Trophoblast cell (in vitro differentiated cells and primary cell): ENCODE measurements at regions not wholly inside any gene's neighbourhood (a gene's known extent, or its start where the extent isn't known, plus 50 kb on each side); places are given as distances from the start of the nearest gene placed in this dataset.
A peak's percentile ranks its signal among the peaks of the same experiment; 100 is the strongest.

Experiments
- DNase-seq, 2 donors: peaks; one replicate each; pipeline ENCODE4 v3.0.0-alpha.2; 2016
- H2AFZ ChIP-seq: 2 replicates; pipeline ENCODE4 v1.6.1; 2013; ENCODE audit warnings: low read length, moderate library complexity, mild to moderate bottlenecking; ENCODE audit not compliant: insufficient read depth, poor library complexity
- H2AK5ac ChIP-seq: 2 replicates; pipeline ENCODE4 v1.6.1; 2013; ENCODE audit warnings: mild to moderate bottlenecking, low read length
- H2BK120ac ChIP-seq: 2 replicates; pipeline ENCODE4 v1.6.1; 2013; ENCODE audit warnings: low read length, mild to moderate bottlenecking, moderate library complexity; ENCODE audit not compliant: insufficient read depth, poor library complexity
- H2BK12ac ChIP-seq: 2 replicates; pipeline ENCODE4 v1.6.1; 2013; ENCODE audit warnings: mild to moderate bottlenecking, low read length, moderate library complexity
- H2BK5ac ChIP-seq: 2 replicates; pipeline ENCODE4 v1.6.1; 2013; ENCODE audit warnings: low read length, low read depth, moderate library complexity, mild to moderate bottlenecking; ENCODE audit not compliant: poor library complexity
- H3K14ac ChIP-seq: 2 replicates; pipeline ENCODE4 v1.6.1; 2013; ENCODE audit warnings: mild to moderate bottlenecking, low read length
- H3K18ac ChIP-seq: 2 replicates; pipeline ENCODE4 v1.6.1; 2013; ENCODE audit warnings: mild to moderate bottlenecking, low read length
- H3K23ac ChIP-seq: 2 replicates; pipeline ENCODE4 v1.6.1; 2013; ENCODE audit warnings: low read length
- H3K27ac ChIP-seq: 2 replicates; pipeline ENCODE4 v1.5.1; 2013; ENCODE audit warnings: low read depth, mild to moderate bottlenecking, inconsistent platforms, low read length, moderate library complexity
- H3K27me3 ChIP-seq: 2 replicates; pipeline ENCODE4 v1.6.1; 2013; ENCODE audit warnings: inconsistent platforms, mild to moderate bottlenecking, low read length, moderate library complexity; ENCODE audit not compliant: insufficient read depth
- H3K36me3 ChIP-seq, 2 experiments: 1 replicate in 1 of 2; 2 replicates in 1 of 2; pipeline ENCODE4 v1.6.1; 2013; ENCODE audit warnings: low read length in 2 of 2, mild to moderate bottlenecking in 2 of 2, moderate library complexity in 1 of 2; ENCODE audit not compliant: insufficient read depth in 2 of 2, control insufficient read depth in 1 of 2
- H3K4ac ChIP-seq: 2 replicates; pipeline ENCODE4 v1.6.1; 2013; ENCODE audit warnings: low read depth, mild to moderate bottlenecking, low read length, moderate library complexity
- H3K4me1 ChIP-seq, 2 experiments: 1 replicate in 1 of 2; 2 replicates in 1 of 2; pipeline ENCODE4 v1.6.1; 2013; ENCODE audit warnings: low read length in 2 of 2, mild to moderate bottlenecking in 2 of 2, moderate library complexity in 1 of 2; ENCODE audit not compliant: insufficient read depth in 2 of 2, control insufficient read depth in 1 of 2
- H3K4me2 ChIP-seq: 2 replicates; pipeline ENCODE4 v1.6.1; 2013; ENCODE audit warnings: inconsistent platforms, mild to moderate bottlenecking, low read length, moderate library complexity
- H3K4me3 ChIP-seq: 2 replicates; pipeline ENCODE4 v1.5.1; 2013; ENCODE audit warnings: mild to moderate bottlenecking, low read depth, low read length, inconsistent platforms
- H3K79me1 ChIP-seq: one replicate; pipeline ENCODE4 v1.6.1; 2013; ENCODE audit warnings: low read length
- H3K79me2 ChIP-seq: 2 replicates; pipeline ENCODE4 v1.6.1; 2013; ENCODE audit warnings: low read length, mild to moderate bottlenecking; ENCODE audit not compliant: control insufficient read depth, insufficient read depth, poor library complexity
- H3K9ac ChIP-seq: 2 replicates; pipeline ENCODE4 v1.6.1; 2013; ENCODE audit warnings: mild to moderate bottlenecking, low read length
- H3K9me3 ChIP-seq: 2 replicates; pipeline ENCODE4 v1.6.1; 2013; ENCODE audit warnings: low read depth, mild to moderate bottlenecking, control low read depth, inconsistent platforms, low read length; ENCODE audit not compliant: insufficient read depth
- H4K12ac ChIP-seq: 2 replicates; pipeline ENCODE4 v1.6.1; 2013; ENCODE audit warnings: low read depth, mild to moderate bottlenecking, low read length, moderate library complexity
- H4K8ac ChIP-seq: 2 replicates; pipeline ENCODE4 v1.6.1; 2013; ENCODE audit warnings: low read depth, mild to moderate bottlenecking, low read length, moderate library complexity
- H4K91ac ChIP-seq: one replicate; pipeline ENCODE4 v1.6.1; 2013; ENCODE audit warnings: low read depth, mild to moderate bottlenecking, low read length, moderate library complexity
- WGBS: extraction: QIAGEN DNeasy Blood & Tissue Kit; methylation state at CpG from one replicate; pipeline ENCODE4 v1.1.7; 2013; ENCODE audit warnings: missing lambda C conversion rate; ENCODE audit not compliant: insufficient read length, insufficient coverage; ENCODE audit errors: extremely low coverage; 5-methylcytosine and 5-hydroxymethylcytosine counted together

- no peak overlapping the region for H3K4me3 ChIP-seq
- no peak overlapping the region for H3K9ac ChIP-seq
- H3K4me2 ChIP-seq = no peak overlapping the region
- no peaks in the 10 kb centered on the region for H3K27me3 ChIP-seq
- DNase-seq = no peak
- H3K27ac ChIP-seq = no peak overlapping the region
- no peak overlapping the region for H4K8ac ChIP-seq
- H3K23ac ChIP-seq = peak overlapping the region; percentile 91
- no peak overlapping the region for H4K91ac ChIP-seq
- H2AFZ ChIP-seq = no peak overlapping the region
- no peak overlapping the region for H2BK120ac ChIP-seq
- H2AK5ac ChIP-seq = no peak overlapping the region
- no peak overlapping the region for H3K4ac ChIP-seq
- no peaks in the 10 kb centered on the region for H3K4me1 ChIP-seq
- H3K14ac ChIP-seq = no peak overlapping the region
- H3K9me3 ChIP-seq = no peaks in the 10 kb centered on the region
- H2BK5ac ChIP-seq = no peak overlapping the region
- H3K79me2 ChIP-seq = no peaks in the 10 kb centered on the region
- no peak overlapping the region for H4K12ac ChIP-seq
- H2BK12ac ChIP-seq = no peak overlapping the region
- no peaks in the 10 kb centered on the region for H3K36me3 ChIP-seq
- no peaks in the 10 kb centered on the region for H3K79me1 ChIP-seq
- whole genome bisulfite sequencing = no CpG with 5 or more reads among the region's 3 CpGs
- no peak overlapping the region for H3K18ac ChIP-seq
These were observed 51.2 kb upstream of the UBR2 start for GRCh38 chr6:42512579-42512978.

GRCh38 chr6:42511803-42512422, 51.9 kb upstream of the UBR2 start:
- DNase-seq = peak in 1 of 2 donors; percentile 41
- Histone ChIP-seq H3K18ac (no peak overlapping the region), H4K91ac (no peak overlapping the region), H3K4me3 (no peak overlapping the region), H3K36me3 (no peaks in the 10 kb centered on the region), H3K4ac (no peak overlapping the region), H2BK120ac (no peak overlapping the region), H3K23ac (no peak overlapping the region), H3K79me1 (no peaks in the 10 kb centered on the region), H3K14ac (no peak overlapping the region), H2AFZ (no peak overlapping the region), H3K4me1 (no peaks in the 10 kb centered on the region), H2BK12ac (no peak overlapping the region), H3K27me3 (no peaks in the 10 kb centered on the region), H3K9ac (no peak overlapping the region), H3K4me2 (no peak overlapping the region), H4K12ac (no peak overlapping the region), H4K8ac (no peak overlapping the region), H2AK5ac (no peak overlapping the region), H3K79me2 (no peaks in the 10 kb centered on the region), H3K27ac (no peak overlapping the region), H3K9me3 (no peaks in the 10 kb centered on the region), H2BK5ac (no peak overlapping the region)
- no CpG with 5 or more reads among the region's 5 CpGs for WGBS

DNA sequence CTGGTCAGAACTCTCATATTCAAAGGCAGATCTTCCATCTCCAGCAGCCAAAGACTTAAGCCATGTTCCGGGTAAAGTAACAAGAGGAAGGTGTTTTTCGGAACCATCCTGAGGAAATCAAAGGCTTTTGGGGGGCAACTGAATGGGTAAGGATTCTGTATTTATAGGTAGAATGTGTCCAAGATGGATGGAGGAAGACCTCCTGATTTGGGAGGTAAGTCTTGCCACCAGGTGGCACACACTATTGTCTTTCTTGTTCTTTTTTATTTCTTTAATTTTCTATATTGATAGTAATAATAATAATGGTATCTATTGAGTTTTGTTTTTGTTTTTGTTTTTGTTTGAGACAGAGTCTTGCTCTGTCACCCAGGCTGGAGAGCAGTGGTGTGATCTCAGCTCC, 53.0 kb upstream of the UBR2 start:
- Histone ChIP-seq H3K14ac (no peak overlapping the region), H3K23ac (no peak overlapping the region), H3K9ac (no peak overlapping the region), H3K79me1 (no peaks in the 10 kb centered on the region), H3K4ac (no peak overlapping the region), H2AK5ac (no peak overlapping the region), H3K4me2 (no peak overlapping the region), H3K27ac (no peak overlapping the region), H4K91ac (no peak overlapping the region), H3K18ac (no peak overlapping the region), H3K27me3 (no peaks in the 10 kb centered on the region), H3K4me1 (no peaks in the 10 kb centered on the region), H3K36me3 (no peaks in the 10 kb centered on the region), H2AFZ (no peak overlapping the region), H2BK5ac (no peak overlapping the region), H3K4me3 (no peak overlapping the region), H3K9me3 (no peaks in the 10 kb centered on the region), H4K8ac (no peak overlapping the region), H4K12ac (no peak overlapping the region), H3K79me2 (no peaks in the 10 kb centered on the region), H2BK120ac (no peak overlapping the region), H2BK12ac (no peak overlapping the region)
- WGBS = no CpG with 5 or more reads among the region's 2 CpGs
- no peak for DNase-seq

DNA sequence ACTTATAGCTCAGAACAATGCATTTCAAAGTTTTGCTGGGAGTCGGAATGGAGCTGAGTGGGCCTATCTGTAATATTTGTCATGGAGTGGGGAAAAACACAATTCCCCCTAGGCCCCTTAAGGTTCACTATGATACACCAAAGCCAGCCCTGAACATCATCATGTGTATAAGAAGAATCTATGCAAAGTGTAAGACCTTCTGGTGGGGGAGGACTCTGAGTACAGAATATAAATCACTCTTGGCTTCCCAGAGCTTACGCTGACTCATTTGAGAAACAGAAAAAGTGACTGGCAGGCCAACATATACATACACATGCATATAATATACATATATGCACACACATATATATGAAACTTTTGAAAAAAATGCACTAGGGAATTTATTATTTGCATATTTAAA, 54.1 kb upstream of the UBR2 start:
- no peaks in the 10 kb centered on the region for H3K36me3 ChIP-seq
- H3K4me2 ChIP-seq = no peak overlapping the region
- no peak overlapping the region for H2AFZ ChIP-seq
- WGBS = no CpG with 5 or more reads among the region's 2 CpGs
- no peak overlapping the region for H3K4ac ChIP-seq
- H4K91ac ChIP-seq = no peak overlapping the region
- H3K9ac ChIP-seq = no peak overlapping the region
- H3K4me1 ChIP-seq = no peaks in the 10 kb centered on the region
- no peak overlapping the region for H3K27ac ChIP-seq
- DNase-seq = no peak
- H3K18ac ChIP-seq = no peak overlapping the region
- H3K9me3 ChIP-seq = no peaks in the 10 kb centered on the region
- no peak overlapping the region for H2BK5ac ChIP-seq
- no peak overlapping the region for H3K14ac ChIP-seq
- H4K8ac ChIP-seq = no peak overlapping the region
- no peak overlapping the region for H2AK5ac ChIP-seq
- no peaks in the 10 kb centered on the region for H3K79me2 ChIP-seq
- H2BK12ac ChIP-seq = no peak overlapping the region
- H2BK120ac ChIP-seq = no peak overlapping the region
- H3K79me1 ChIP-seq = no peaks in the 10 kb centered on the region
- no peak overlapping the region for H3K4me3 ChIP-seq
- no peak overlapping the region for H4K12ac ChIP-seq
- H3K23ac ChIP-seq = no peak overlapping the region
- no peaks in the 10 kb centered on the region for H3K27me3 ChIP-seq
